Cardiac muscle cell (in vitro differentiated cells and primary cell): ENCODE measurements at regions not wholly inside any gene's neighbourhood (a gene's known extent, or its start where the extent isn't known, plus 50 kb on each side); places are given as distances from the start of the nearest gene placed in this dataset.

Source experiments
- DNase-seq, 2 donors: peaks; one replicate each; pipeline versions ENCODE4 v3.0.0 to v3.0.0-alpha.2; 2010 to 2017; ENCODE audit warnings: low read depth in 1 of 2, low spot score in 1 of 2
- H3K27ac ChIP-seq: fragments of 200-600 bp; sonication (generic); 2 replicates; pipeline ENCODE4 v1.5.1; 2016
- H3K27me3 ChIP-seq: fragments of 200-600 bp; sonication (generic); 2 replicates; pipeline ENCODE4 v1.6.0; 2016; ENCODE audit warnings: control low read depth
- H3K36me3 ChIP-seq: fragments of 200-600 bp; sonication (generic); 2 replicates; pipeline ENCODE4 v1.5.1; 2016; ENCODE audit warnings: control low read depth
- H3K4me1 ChIP-seq: fragments of 200-600 bp; sonication (generic); 2 replicates; pipeline ENCODE4 v1.8.1; 2017; ENCODE audit warnings: low read depth, mild to moderate bottlenecking, mixed run types
- H3K4me3 ChIP-seq: fragments of 200-600 bp; sonication (generic); 2 replicates; pipeline ENCODE4 v1.5.1; 2016; ENCODE audit warnings: mild to moderate bottlenecking
- H3K9me3 ChIP-seq: fragments of 200-600 bp; sonication (generic); 2 replicates; pipeline ENCODE4 v1.5.1; 2017; ENCODE audit warnings: low read depth, mild to moderate bottlenecking, control low read depth
- CTCF ChIP-seq: IDR thresholded peaks from 2 replicates; pipeline ENCODE4 v1.5.1; 2012; ENCODE audit warnings: low read depth, mild to moderate bottlenecking, low read length

GRCh38 chr11:32161293-32161692, 70.4 kb downstream of the RCN1 start:
- H3K27ac ChIP-seq, result no peak overlapping the region
- H3K27me3 ChIP-seq, result no peaks in the 10 kb centered on the region
- no peaks in the 10 kb centered on the region for H3K9me3 ChIP-seq
- DNase-seq, result no peak
- TF ChIP-seq CTCF, result no peak
- no peak overlapping the region for H3K4me3 ChIP-seq
- no peaks in the 10 kb centered on the region for H3K4me1 ChIP-seq
- H3K36me3 ChIP-seq, result no peaks in the 10 kb centered on the region

DNA sequence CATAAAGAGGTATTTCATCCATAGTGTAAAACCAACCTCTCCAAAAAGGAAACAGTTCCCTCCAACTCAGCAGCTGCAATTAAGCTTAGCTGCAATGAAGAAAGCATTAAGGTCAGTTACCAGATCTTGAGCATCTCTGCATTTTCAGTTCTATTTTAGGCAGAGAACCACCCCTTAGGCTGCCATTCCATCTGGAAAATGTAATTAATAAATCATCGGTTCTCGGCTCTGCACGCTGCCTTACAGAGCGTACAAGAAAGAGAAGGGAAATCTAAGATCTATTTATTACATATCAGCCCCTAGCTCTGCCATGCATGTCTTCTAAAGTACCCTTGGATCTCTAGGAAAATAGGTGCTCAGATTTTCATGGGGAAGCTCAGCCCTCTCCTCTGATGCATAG, 71.5 kb downstream of the RCN1 start:
- H3K36me3 ChIP-seq, result no peaks in the 10 kb centered on the region
- H3K9me3 ChIP-seq, result no peaks in the 10 kb centered on the region
- H3K4me3 ChIP-seq, result no peak overlapping the region
- no peaks in the 10 kb centered on the region for H3K27me3 ChIP-seq
- no peak overlapping the region for H3K27ac ChIP-seq
- no peak for DNase-seq
- TF ChIP-seq CTCF, result no peak
- H3K4me1 ChIP-seq, result no peaks in the 10 kb centered on the region

GRCh38 chr11:32162906-32163305, 72.0 kb downstream of the RCN1 start:
- H3K36me3 ChIP-seq, result no peaks in the 10 kb centered on the region
- no peaks in the 10 kb centered on the region for H3K4me1 ChIP-seq
- no peak overlapping the region for H3K4me3 ChIP-seq
- no peak for DNase-seq
- H3K9me3 ChIP-seq, result no peaks in the 10 kb centered on the region
- H3K27me3 ChIP-seq, result no peaks in the 10 kb centered on the region
- no peak overlapping the region for H3K27ac ChIP-seq
- TF ChIP-seq CTCF, result no peak

GRCh38 chr11:32163557-32163956, 72.7 kb downstream of the RCN1 start:
- no peak for DNase-seq
- no peaks in the 10 kb centered on the region for H3K27me3 ChIP-seq
- H3K4me1 ChIP-seq, result no peaks in the 10 kb centered on the region
- H3K4me3 ChIP-seq, result no peak overlapping the region
- H3K36me3 ChIP-seq, result no peaks in the 10 kb centered on the region
- H3K9me3 ChIP-seq, result no peaks in the 10 kb centered on the region
- no peak overlapping the region for H3K27ac ChIP-seq
- no peak for TF ChIP-seq CTCF

- Histone ChIP-seq H3K27ac (no peak overlapping the region), H3K27me3 (no peaks in the 10 kb centered on the region)
Measured at GRCh38 chr11:32164836-32165235, 74.0 kb downstream of the RCN1 start.

More at GRCh38 chr11:32164836-32165235, 74.0 kb downstream of the RCN1 start:
- H3K4me3 ChIP-seq, result no peak overlapping the region
- H3K36me3 ChIP-seq, result no peaks in the 10 kb centered on the region
- no peaks in the 10 kb centered on the region for H3K4me1 ChIP-seq
- no peak for DNase-seq
- H3K9me3 ChIP-seq, result no peaks in the 10 kb centered on the region
- no peak for TF ChIP-seq CTCF
